ENCODE measurements at regions not wholly inside any gene's neighbourhood (a gene's known extent, or its start where the extent isn't known, plus 50 kb on each side); places are given as distances from the start of the nearest gene placed in this dataset.

- Mint-ChIP-seq H3K4me1 (ENCODE audit: low read depth, unreplicated experiment) (no peaks in the 10 kb centered on the region), H3K4me3 (ENCODE audit: unreplicated experiment) (no peak overlapping the region), H3K27ac (ENCODE audit: unreplicated experiment) (no peak overlapping the region), H3K27me3 (ENCODE audit: low read depth, unreplicated experiment) (no peaks in the 10 kb centered on the region), H3K36me3 (ENCODE audit: low read depth, unreplicated experiment) (no peaks in the 10 kb centered on the region), H3K9me3 (ENCODE audit: unreplicated experiment) (peaks cover 3% of the 10 kb centered on the region)
- no peak for FAIRE-seq
- Histone ChIP-seq H4K20me1 (ENCODE audit: insufficient read depth, low read length) (no peaks in the 10 kb centered on the region), H3K4me2 (ENCODE audit: low read length) (no peak overlapping the region), H3K27me3 (ENCODE audit: insufficient read depth, low read length) (no peaks in the 10 kb centered on the region), H2AFZ (ENCODE audit: low read depth, low read length) (no peak overlapping the region), H3K79me2 (ENCODE audit: insufficient read depth, low read length) (no peaks in the 10 kb centered on the region), H3K36me3 (ENCODE audit: insufficient read depth, low read length) (no peaks in the 10 kb centered on the region), H3K27ac (ENCODE audit: low read depth, low read length) (no peak overlapping the region), H3K4me3 (ENCODE audit: insufficient read depth, low read depth, low read length) (no peak overlapping the region), H3K4me1 (ENCODE audit: insufficient read depth, low read length) (no peaks in the 10 kb centered on the region), H3K9ac (ENCODE audit: low read length) (no peak overlapping the region), H3K9me3 (ENCODE audit: insufficient read depth, low read depth, low read length) (no peaks in the 10 kb centered on the region)
- TF ChIP-seq EZH2 (IDR thresholded peaks at IDR 0.05; ENCODE audit: insufficient read depth, low read length) (no peak), CTCF (IDR thresholded peaks at IDR 0.05; ENCODE audit: insufficient read depth, low read depth, low read length) (no peak)
- no peak for DNase-seq (ENCODE audit: low read depth)
Observed at GRCh38 chr3:73179601-73180000, 118.1 kb downstream of the EBLN2 start.

- no peaks in the 10 kb centered on the region for H3K36me3 Mint-ChIP-seq (ENCODE audit: low read depth, unreplicated experiment)
- no peaks in the 10 kb centered on the region for H3K36me3 ChIP-seq (ENCODE audit: insufficient read depth, low read length)
- no peaks in the 10 kb centered on the region for H3K9me3 ChIP-seq (ENCODE audit: insufficient read depth, low read depth, low read length)
- TF ChIP-seq CTCF (IDR thresholded peaks at IDR 0.05; ENCODE audit: insufficient read depth, low read depth, low read length) (no peak), EZH2 (IDR thresholded peaks at IDR 0.05; ENCODE audit: insufficient read depth, low read length) (no peak)
- H3K4me1 Mint-ChIP-seq (ENCODE audit: low read depth, unreplicated experiment): peaks cover 20% of the 10 kb centered on the region
- no peak overlapping the region for H3K27ac Mint-ChIP-seq (ENCODE audit: unreplicated experiment)
- H3K4me3 Mint-ChIP-seq (ENCODE audit: unreplicated experiment): no peak overlapping the region
- H3K27me3 Mint-ChIP-seq (ENCODE audit: low read depth, unreplicated experiment): no peaks in the 10 kb centered on the region
- H2AFZ ChIP-seq (ENCODE audit: low read depth, low read length): no peak overlapping the region
- H3K9me3 Mint-ChIP-seq (ENCODE audit: unreplicated experiment): peaks cover 2% of the 10 kb centered on the region
- H3K4me2 ChIP-seq (ENCODE audit: low read length): no peak overlapping the region
- no peak overlapping the region for H3K27ac ChIP-seq (ENCODE audit: low read depth, low read length)
- no peak for FAIRE-seq
- H4K20me1 ChIP-seq (ENCODE audit: insufficient read depth, low read length): no peaks in the 10 kb centered on the region
- no peak for DNase-seq (ENCODE audit: low read depth)
- H3K4me3 ChIP-seq (ENCODE audit: insufficient read depth, low read depth, low read length): no peak overlapping the region
- no peaks in the 10 kb centered on the region for H3K79me2 ChIP-seq (ENCODE audit: insufficient read depth, low read length)
- H3K27me3 ChIP-seq (ENCODE audit: insufficient read depth, low read length): no peaks in the 10 kb centered on the region
- H3K9ac ChIP-seq (ENCODE audit: low read length): no peak overlapping the region
- H3K4me1 ChIP-seq (ENCODE audit: insufficient read depth, low read length): peaks cover 5% of the 10 kb centered on the region
Observed at GRCh38 chr3:73186741-73187140, 125.3 kb downstream of the EBLN2 start.

GRCh38 chr3:73187328-73187727 lies 125.9 kb downstream of the EBLN2 start:
- H3K9me3 Mint-ChIP-seq (ENCODE audit: unreplicated experiment): peaks cover 5% of the 10 kb centered on the region

More at GRCh38 chr3:73187328-73187727, 125.9 kb downstream of the EBLN2 start:
- Mint-ChIP-seq H3K4me3 (ENCODE audit: unreplicated experiment) (no peak overlapping the region), H3K27me3 (ENCODE audit: low read depth, unreplicated experiment) (no peaks in the 10 kb centered on the region), H3K4me1 (ENCODE audit: low read depth, unreplicated experiment) (peaks cover 20% of the 10 kb centered on the region), H3K36me3 (ENCODE audit: low read depth, unreplicated experiment) (no peaks in the 10 kb centered on the region), H3K27ac (ENCODE audit: unreplicated experiment) (no peak overlapping the region)
- H3K27me3 ChIP-seq (ENCODE audit: insufficient read depth, low read length): no peaks in the 10 kb centered on the region
- DNase-seq (ENCODE audit: low read depth) (no peak), FAIRE-seq (no peak)
- H3K9me3 ChIP-seq (ENCODE audit: insufficient read depth, low read depth, low read length): no peaks in the 10 kb centered on the region
- H2AFZ ChIP-seq (ENCODE audit: low read depth, low read length): no peak overlapping the region
- no peak overlapping the region for H3K4me3 ChIP-seq (ENCODE audit: insufficient read depth, low read depth, low read length)
- no peak overlapping the region for H3K9ac ChIP-seq (ENCODE audit: low read length)
- H3K4me1 ChIP-seq (ENCODE audit: insufficient read depth, low read length): peaks cover 5% of the 10 kb centered on the region
- H3K27ac ChIP-seq (ENCODE audit: low read depth, low read length): no peak overlapping the region
- no peaks in the 10 kb centered on the region for H3K79me2 ChIP-seq (ENCODE audit: insufficient read depth, low read length)
- H4K20me1 ChIP-seq (ENCODE audit: insufficient read depth, low read length): no peaks in the 10 kb centered on the region
- H3K36me3 ChIP-seq (ENCODE audit: insufficient read depth, low read length): no peaks in the 10 kb centered on the region
- TF ChIP-seq EZH2 (IDR thresholded peaks at IDR 0.05; ENCODE audit: insufficient read depth, low read length) (no peak), CTCF (IDR thresholded peaks at IDR 0.05; ENCODE audit: insufficient read depth, low read depth, low read length) (no peak)
- no peak overlapping the region for H3K4me2 ChIP-seq (ENCODE audit: low read length)
